NCI-H1930 (cell line): ENCODE measurements at regions not wholly inside any gene's neighbourhood (a gene's known extent, or its start where the extent isn't known, plus 50 kb on each side); places are given as distances from the start of the nearest gene placed in this dataset.
"Not testable (repeated sequence)": the region's sequence is repeated elsewhere in the genome, so short reads cannot be mapped to it uniquely, and the experiment has no call there.

ENCODE experiments used
- DNase-seq, 2 experiments: peaks; one replicate each; lab custom pipeline; 2025; lab: John Stamatoyannopoulos, UW

GRCh38 chr12:114855678-114856077 is 171.7 kb upstream of the TBX3 start:
- no peak for DNase-seq

- DNase-seq, result no peak
Measured at GRCh38 chr12:114852976-114853529, 169.1 kb upstream of the TBX3 start.

DNA sequence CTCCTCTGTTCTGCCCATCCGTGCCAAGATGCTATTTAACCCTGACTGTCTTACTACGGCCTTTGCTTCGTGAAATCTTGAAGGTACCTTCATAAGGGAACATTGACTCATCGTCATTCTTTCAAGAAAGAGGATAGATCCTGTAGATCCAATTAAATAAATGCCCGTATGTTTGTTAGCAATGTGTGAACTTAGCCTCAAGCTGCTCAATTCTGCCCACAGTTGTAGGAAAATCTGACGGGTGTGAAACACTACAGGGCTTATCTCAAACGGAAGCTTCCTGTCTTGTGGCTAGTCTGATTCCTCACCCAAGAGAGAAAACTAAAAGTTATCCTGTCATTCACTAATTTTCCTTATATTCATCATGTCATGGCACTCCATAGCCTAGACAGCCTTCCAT is 168.0 kb upstream of the TBX3 start:
- DNase-seq, result no peak

DNA sequence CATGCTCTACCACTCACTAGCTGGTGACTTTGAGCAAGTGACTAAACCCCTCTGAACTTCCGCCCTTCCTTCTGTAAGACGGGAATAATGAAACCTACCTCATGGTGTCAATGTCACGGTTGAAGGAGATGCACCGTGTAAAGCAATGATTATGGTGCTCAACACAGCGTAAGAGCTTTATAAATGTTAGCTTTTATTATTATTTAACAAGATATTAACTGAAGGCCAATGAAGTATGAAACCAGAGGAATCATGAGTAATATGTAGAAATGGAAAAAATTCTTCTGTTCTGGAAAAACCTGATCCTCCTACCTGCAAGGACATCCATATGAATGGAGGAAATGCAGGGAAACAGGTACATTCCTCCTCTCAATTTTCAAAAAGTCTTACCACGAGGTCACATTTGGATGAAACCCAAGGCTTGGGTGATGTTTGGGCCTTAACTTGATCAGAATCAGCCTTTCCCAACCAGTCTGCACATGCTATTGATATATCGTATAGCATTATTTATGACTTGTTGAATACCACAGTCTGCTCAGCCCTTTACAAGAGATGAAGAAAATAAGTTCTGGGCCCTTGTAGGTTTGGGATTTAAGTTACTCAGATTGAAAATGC is 166.8 kb upstream of the TBX3 start:
- DNase-seq, result no peak

- no peak for DNase-seq
Measured at GRCh38 chr12:114848666-114849065, 164.7 kb upstream of the TBX3 start.

GRCh38 chr12:114847441-114848035 is 163.6 kb upstream of the TBX3 start:
- no peak for DNase-seq

- no peak for DNase-seq
Measured at GRCh38 chr12:114846771-114847170, 162.8 kb upstream of the TBX3 start.

- DNase-seq, result no peak
Measured at GRCh38 chr12:114841557-114842251, 157.7 kb upstream of the TBX3 start.

DNA sequence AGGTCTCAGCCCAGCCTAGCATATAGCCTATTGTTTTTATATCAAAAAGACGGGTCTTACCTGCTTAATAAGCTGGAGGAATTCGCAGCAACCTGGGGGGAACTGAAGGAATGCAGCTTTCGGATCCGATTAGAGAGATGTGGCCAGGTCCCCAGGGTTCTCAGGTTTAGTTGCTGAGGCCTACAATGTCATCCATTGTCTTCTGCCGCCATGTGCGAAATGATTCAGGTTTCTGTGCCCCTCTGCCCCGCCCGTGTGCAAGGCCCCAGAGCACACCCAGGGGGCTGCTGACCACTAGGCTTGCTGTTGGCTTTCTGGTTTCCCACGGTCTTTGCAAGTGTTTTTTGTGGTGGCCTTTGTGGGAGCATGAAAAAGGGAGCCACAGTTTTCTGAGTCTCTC is 154.5 kb upstream of the TBX3 start:
- DNase-seq, result no peak

DNA sequence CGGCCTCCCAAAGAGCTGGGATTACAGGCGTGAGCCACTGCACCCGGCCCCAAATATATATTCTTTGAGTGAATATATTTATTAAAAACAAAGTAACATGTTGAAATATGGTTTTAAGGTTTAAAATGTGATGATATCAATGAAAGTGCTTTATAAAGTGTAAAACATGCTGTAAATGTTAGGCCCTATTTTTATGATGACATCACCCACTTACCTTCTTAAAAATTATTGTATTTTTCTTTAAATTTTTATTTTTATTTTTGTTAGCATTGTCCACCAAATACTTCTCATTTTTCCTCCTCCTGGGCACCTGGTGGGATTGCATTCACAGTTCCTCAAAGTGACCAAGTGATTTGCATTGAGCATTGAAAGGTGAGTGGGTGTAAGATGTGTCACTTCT is 152.6 kb upstream of the TBX3 start:
- DNase-seq, result no peak

GRCh38 chr12:114835031-114835430 is 151.1 kb upstream of the TBX3 start:
- no peak for DNase-seq

DNA sequence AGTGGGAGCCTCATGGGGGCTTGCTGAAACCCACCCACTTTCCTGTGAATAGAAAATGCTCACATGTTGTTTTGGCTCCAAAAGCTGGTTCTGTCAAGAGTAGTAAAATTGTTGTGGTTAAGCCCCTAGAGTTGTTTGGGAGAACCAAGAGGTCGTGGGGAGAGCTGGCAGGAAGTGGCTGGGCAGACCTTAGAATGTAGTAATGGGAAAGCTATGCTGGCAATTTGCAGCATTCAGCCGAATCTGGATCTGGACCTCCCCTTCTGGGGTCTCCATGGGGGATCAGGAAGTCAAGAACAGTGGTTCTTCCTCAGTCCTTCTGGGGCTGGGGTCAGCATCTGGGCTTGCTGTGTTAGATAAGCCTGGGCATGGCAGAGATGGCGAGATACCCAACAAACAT is 150.6 kb upstream of the TBX3 start:
- no peak for DNase-seq

DNA sequence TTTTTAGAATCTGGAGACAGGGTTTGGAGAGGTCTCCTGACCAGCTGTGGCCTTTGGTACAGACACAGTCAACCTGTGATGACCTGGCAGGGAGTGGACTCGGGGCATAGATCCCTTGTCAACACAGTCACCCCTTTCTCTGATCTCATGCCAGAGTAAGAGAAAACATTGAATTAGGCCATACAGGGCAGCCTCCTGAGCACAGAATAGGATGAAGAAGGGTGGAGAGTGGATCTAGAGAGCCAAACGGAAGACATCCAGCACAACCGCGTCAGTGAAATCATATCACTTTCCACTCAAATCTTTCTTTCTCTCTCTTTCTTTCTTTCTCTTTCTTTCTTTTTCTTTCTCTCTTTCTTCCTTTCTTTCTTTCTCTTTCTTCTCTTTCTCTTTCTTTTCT is 145.9 kb upstream of the TBX3 start:
- DNase-seq, result no peak

GRCh38 chr12:114829244-114829643 is 145.3 kb upstream of the TBX3 start:
- not testable (repeated sequence) for DNase-seq

DNA sequence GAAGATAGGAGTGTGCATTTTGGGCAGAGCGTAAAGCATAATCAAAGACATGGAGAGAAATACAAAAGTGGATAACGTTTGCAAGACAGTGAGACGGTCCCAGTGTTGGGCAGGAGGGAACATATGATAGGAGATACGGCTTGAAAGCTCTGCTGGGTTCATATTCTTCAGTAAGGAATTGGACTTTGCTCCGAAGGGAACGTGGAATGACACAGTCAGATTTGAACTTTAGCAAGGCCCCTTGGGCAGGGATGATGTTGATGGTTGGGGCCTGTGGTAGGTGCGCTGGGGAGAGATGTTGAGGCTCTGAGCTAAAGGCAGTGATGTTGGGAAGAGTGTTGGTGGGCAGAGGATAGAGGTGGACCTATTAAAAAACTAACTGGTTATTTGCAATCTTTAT is 143.5 kb upstream of the TBX3 start:
- no peak for DNase-seq

GRCh38 chr12:114826244-114826643 is 142.3 kb upstream of the TBX3 start:
- DNase-seq, result no peak

GRCh38 chr12:114823724-114824123 is 139.7 kb upstream of the TBX3 start:
- no peak for DNase-seq

GRCh38 chr12:114821570-114821969 is 137.6 kb upstream of the TBX3 start:
- DNase-seq, result no peak

- no peak for DNase-seq
Measured at GRCh38 chr12:114820796-114821195, 136.8 kb upstream of the TBX3 start.

DNA sequence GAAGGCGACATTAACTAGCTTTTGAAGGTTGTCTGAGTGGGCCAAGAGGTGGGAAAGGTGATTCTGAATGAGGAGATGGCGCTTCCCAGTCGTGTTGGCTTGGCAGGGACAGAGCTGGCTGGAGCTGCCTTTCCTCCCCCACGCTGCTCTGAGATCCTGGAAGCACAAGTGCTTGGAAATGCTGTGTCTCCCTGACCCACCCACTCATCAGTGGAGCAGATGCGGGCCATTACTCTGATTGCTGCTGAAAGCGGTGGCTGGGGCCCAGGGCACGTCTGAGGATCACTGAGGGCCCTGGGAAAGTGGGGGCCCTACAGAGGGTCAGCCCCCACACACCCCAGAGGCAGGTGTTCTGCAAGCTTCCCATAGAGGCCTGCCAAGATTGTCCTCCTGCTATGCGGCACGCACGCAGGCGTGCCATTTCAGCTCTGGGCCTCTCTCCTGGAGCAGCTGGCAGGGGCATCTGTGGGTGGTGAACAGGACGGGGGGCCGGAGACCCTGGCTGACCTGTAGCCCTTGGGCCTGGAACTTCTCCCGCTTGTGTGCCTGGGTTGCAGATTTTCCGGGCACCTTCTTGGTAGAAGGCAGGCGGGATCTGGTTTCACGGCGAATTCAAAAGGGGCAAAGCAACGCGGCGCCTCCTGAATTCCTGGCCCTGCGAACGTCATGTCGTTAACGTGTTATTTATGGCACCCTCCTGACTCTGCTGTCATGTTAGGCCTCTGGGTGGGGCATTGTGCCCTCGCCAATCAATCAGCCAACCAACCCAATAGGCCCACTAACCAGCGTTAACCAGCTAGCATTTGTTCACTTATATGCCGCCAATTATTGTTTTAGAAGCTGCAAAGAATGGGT is 133.8 kb upstream of the TBX3 start:
- no peak for DNase-seq

- DNase-seq, result no peak
Measured at GRCh38 chr12:114815026-114815795, 131.2 kb upstream of the TBX3 start.
